ENCODE measurements at regions not wholly inside any gene's neighbourhood (a gene's known extent, or its start where the extent isn't known, plus 50 kb on each side); places are given as distances from the start of the nearest gene placed in this dataset.

DNA sequence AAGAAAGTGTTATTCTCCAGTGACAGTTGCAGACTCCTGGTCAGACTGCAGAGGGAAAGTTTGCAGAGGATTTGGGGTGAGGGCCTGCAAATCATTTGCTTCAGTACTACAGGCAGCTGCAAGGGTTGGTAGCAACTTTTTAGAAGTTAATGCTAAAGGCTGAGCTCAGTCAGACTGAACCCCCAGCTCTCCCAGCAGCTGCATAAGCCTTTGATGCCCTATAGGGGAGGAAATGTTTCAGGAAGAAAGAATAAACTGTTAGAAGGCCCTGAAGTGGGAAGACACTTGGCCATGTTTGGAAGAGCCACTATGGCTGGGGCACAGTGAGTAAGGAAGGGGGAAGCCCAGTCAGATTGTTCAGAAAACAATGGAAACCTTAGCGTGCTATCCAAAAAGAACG lies 383.6 kb downstream of the TTLL7 start:
- Mint-ChIP-seq H3K9me3 (no peaks in the 10 kb centered on the region), H3K27ac (no peak overlapping the region), H3K4me1 (peaks cover 32% of the 10 kb centered on the region), H3K27me3 (ENCODE audit: low read depth) (peaks cover 4% of the 10 kb centered on the region), H3K36me3 (no peaks in the 10 kb centered on the region), H3K4me3 (no peak overlapping the region)
- TF ChIP-seq, protein P1, sequence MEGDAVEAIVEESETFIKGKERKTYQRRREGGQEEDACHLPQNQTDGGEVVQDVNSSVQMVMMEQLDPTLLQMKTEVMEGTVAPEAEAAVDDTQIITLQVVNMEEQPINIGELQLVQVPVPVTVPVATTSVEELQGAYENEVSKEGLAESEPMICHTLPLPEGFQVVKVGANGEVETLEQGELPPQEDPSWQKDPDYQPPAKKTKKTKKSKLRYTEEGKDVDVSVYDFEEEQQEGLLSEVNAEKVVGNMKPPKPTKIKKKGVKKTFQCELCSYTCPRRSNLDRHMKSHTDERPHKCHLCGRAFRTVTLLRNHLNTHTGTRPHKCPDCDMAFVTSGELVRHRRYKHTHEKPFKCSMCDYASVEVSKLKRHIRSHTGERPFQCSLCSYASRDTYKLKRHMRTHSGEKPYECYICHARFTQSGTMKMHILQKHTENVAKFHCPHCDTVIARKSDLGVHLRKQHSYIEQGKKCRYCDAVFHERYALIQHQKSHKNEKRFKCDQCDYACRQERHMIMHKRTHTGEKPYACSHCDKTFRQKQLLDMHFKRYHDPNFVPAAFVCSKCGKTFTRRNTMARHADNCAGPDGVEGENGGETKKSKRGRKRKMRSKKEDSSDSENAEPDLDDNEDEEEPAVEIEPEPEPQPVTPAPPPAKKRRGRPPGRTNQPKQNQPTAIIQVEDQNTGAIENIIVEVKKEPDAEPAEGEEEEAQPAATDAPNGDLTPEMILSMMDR (IDR thresholded peaks at IDR 0.05; ENCODE audit: unreplicated experiment), result no peak
- DNase-seq (ENCODE audit: low spot score in 2 of 2, unreplicated experiment in 2 of 2), result no peak

DNA sequence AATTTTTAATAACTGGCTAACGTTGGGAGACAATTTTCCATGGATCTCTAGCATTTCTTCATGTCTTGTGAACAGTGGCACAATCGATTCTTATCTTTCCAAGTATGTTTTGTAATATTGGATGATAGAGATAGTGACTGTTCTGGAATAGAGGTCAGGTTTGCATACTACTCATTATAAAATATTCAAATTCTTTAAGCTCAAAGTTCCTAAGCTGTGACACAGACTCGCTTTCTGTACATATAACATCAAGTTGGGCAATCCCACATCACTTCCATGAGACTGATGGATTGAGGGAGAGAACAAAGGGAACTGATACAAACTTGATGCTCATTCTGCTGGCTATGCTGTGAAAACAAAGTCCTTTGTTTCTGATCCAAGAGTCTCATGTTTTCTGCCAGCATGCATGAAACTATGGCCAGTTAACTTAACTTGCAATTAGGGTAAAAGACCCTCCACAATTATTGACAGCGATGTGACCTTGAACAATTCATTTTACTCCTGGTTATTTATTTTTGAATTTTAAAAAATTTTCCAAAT lies 392.4 kb downstream of the TTLL7 start:
- no peak for DNase-seq (ENCODE audit: low spot score in 2 of 2, unreplicated experiment in 2 of 2)
- TF ChIP-seq, protein P1 (IDR thresholded peaks at IDR 0.05; ENCODE audit: unreplicated experiment), result no peak
- H3K27me3 Mint-ChIP-seq (ENCODE audit: low read depth), result no peaks in the 10 kb centered on the region
- H3K9me3 Mint-ChIP-seq, result peaks cover 23% of the 10 kb centered on the region
- no peak overlapping the region for H3K4me3 Mint-ChIP-seq
- H3K27ac Mint-ChIP-seq, result no peak overlapping the region
- H3K4me1 Mint-ChIP-seq, result peaks cover 9% of the 10 kb centered on the region
- peaks cover 5% of the 10 kb centered on the region for H3K36me3 Mint-ChIP-seq

DNA sequence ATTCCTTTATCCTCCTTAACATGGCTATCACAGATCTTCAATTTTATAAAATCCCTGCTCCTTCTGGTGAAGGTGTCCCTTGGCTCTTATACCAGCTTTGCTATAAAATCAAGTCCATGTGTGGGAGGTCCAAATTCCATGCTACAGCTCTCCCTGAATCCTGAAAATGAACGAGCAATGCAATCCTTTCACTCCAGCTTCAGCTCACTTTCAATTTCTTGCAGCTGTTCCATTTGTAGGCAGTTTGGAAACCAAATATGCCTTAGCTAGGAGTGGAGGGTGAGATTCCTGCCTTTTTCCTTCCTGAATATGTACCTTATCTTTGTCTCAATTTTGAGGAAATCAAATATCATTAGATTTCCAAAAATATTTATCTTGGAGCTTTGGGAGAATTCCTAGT lies 402.6 kb downstream of the TTLL7 start:
- Mint-ChIP-seq H3K27me3 (ENCODE audit: low read depth) (no peaks in the 10 kb centered on the region), H3K27ac (no peak overlapping the region), H3K4me3 (no peak overlapping the region), H3K9me3 (peaks cover 28% of the 10 kb centered on the region), H3K36me3 (peaks cover 14% of the 10 kb centered on the region), H3K4me1 (peaks cover 10% of the 10 kb centered on the region)
- DNase-seq (ENCODE audit: low spot score in 2 of 2, unreplicated experiment in 2 of 2), result no peak
- TF ChIP-seq, protein P1 (IDR thresholded peaks at IDR 0.05; ENCODE audit: unreplicated experiment), result no peak

DNA sequence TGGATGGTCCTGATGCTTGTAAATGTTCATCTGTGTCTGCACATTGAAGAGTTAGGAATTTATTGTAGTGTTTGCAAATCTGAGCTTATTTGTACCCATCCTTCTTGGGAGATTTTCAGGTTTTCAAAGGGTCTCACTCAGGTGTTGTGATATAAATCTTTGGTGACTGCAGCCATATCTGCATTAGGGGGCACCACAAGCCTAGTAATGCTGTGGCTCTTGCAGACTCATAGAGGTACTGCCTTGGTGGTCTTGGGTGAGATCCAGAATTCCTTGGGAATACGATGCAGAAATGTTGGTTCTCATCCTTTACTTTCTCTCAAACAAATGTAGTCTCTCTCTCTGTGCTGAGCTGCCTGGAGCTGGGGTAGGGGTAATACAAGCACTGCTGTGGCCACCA lies 405.9 kb downstream of the TTLL7 start:
- TF ChIP-seq, protein P1 (IDR thresholded peaks at IDR 0.05; ENCODE audit: unreplicated experiment), result no peak
- Mint-ChIP-seq H3K9me3 (peaks cover 26% of the 10 kb centered on the region), H3K27me3 (ENCODE audit: low read depth) (no peaks in the 10 kb centered on the region), H3K27ac (no peak overlapping the region), H3K4me3 (no peak overlapping the region), H3K36me3 (peaks cover 5% of the 10 kb centered on the region), H3K4me1 (peaks cover 10% of the 10 kb centered on the region)
- DNase-seq (ENCODE audit: low spot score in 2 of 2, unreplicated experiment in 2 of 2), result no peak

DNA sequence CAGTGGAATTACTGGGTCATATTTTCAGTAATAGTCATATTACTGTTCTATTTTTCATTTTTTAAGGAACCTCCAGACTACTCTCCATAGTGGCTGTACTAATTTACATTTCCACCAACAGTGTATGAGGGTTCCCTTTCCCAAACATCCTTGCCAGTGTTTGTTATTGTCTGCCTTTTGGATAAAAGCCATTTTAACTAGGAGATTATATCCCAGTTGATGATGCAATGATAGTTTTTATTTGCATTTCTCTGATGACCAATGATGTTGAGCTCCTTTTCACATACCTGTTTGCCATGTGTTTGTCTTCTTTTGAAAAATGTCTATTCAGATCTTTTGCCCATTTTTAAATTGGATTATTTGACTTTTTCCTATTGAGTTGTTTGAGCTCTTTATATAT lies 410.8 kb downstream of the TTLL7 start:
- Mint-ChIP-seq H3K9me3 (peaks cover 39% of the 10 kb centered on the region), H3K4me1 (no peaks in the 10 kb centered on the region), H3K4me3 (no peak overlapping the region), H3K27me3 (ENCODE audit: low read depth) (no peaks in the 10 kb centered on the region), H3K27ac (no peak overlapping the region), H3K36me3 (peaks cover 3% of the 10 kb centered on the region)
- DNase-seq (ENCODE audit: low spot score in 2 of 2, unreplicated experiment in 2 of 2), result no peak
- TF ChIP-seq, protein P1 (IDR thresholded peaks at IDR 0.05; ENCODE audit: unreplicated experiment), result no peak
